WI38 (cell line): ENCODE measurements at regions not wholly inside any gene's neighbourhood (a gene's known extent, or its start where the extent isn't known, plus 50 kb on each side); places are given as distances from the start of the nearest gene placed in this dataset.

Experiments
- H3K4me3 ChIP-seq: 2 replicates; pipeline ENCODE4 v1.5.1; 2011; ENCODE audit warnings: low read depth, mild to moderate bottlenecking, control low read depth, low read length
- CTCF ChIP-seq: IDR thresholded peaks from 2 replicates; pipeline ENCODE4 v1.5.1; 2012; ENCODE audit warnings: low read depth, mild to moderate bottlenecking, control low read depth, low read length

- H3K4me3 ChIP-seq: no peak overlapping the region
- TF ChIP-seq CTCF: no peak
These were observed 565.3 kb upstream of the ROBO2 start for GRCh38 chr3:76474632-76475031.

- TF ChIP-seq CTCF: no peak
These were observed 560.7 kb upstream of the ROBO2 start for GRCh38 chr3:76479161-76479650.

GRCh38 chr3:76482510-76482909 is 557.4 kb upstream of the ROBO2 start:
- TF ChIP-seq CTCF: no peak
- H3K4me3 ChIP-seq: no peak overlapping the region

More at GRCh38 chr3:76479161-76479650, 560.7 kb upstream of the ROBO2 start:
- no peak overlapping the region for H3K4me3 ChIP-seq

- H3K4me3 ChIP-seq: no peak overlapping the region
- no peak for TF ChIP-seq CTCF
These were observed 552.5 kb upstream of the ROBO2 start for GRCh38 chr3:76487446-76487845.

GRCh38 chr3:76490064-76490463 is 549.8 kb upstream of the ROBO2 start:
- no peak overlapping the region for H3K4me3 ChIP-seq
- TF ChIP-seq CTCF: no peak

GRCh38 chr3:76495216-76495615 is 544.7 kb upstream of the ROBO2 start:
- H3K4me3 ChIP-seq: no peak overlapping the region
- TF ChIP-seq CTCF: no peak

GRCh38 chr3:76497636-76498035 is 542.3 kb upstream of the ROBO2 start:
- TF ChIP-seq CTCF: no peak
- no peak overlapping the region for H3K4me3 ChIP-seq
